Activated T-helper 17 cell treated with anti-CD3 and anti-CD28 coated beads, Interleukin-2, amount 50 U/mL, for 72 hours (primary cell): ENCODE measurements at regions not wholly inside any gene's neighbourhood (a gene's known extent, or its start where the extent isn't known, plus 50 kb on each side); places are given as distances from the start of the nearest gene placed in this dataset.
"Not testable (repeated sequence)": the region's sequence is repeated elsewhere in the genome, so short reads cannot be mapped to it uniquely, and the experiment has no call there.

ENCODE experiments used
- ATAC-seq: fragments of 150-1000 bp; cut with Tn5 transposase; replicated peaks from 2 replicates; pipeline ENCODE4 v1.10.0; 2021; ENCODE audit warnings: mild to moderate bottlenecking, moderate library complexity
- H3K27ac Mint-ChIP-seq: one replicate; pipeline ENCODE4 v1.8.0; 2022; ENCODE audit warnings: mixed read lengths
- H3K27me3 Mint-ChIP-seq: one replicate; pipeline ENCODE4 v1.8.0; 2022; ENCODE audit warnings: mixed read lengths
- H3K36me3 Mint-ChIP-seq: one replicate; pipeline ENCODE4 v1.8.0; 2022; ENCODE audit warnings: low read depth, mild to moderate bottlenecking, mixed read lengths
- H3K4me1 Mint-ChIP-seq: one replicate; pipeline ENCODE4 v1.8.0; 2022; ENCODE audit warnings: mixed read lengths
- H3K4me3 Mint-ChIP-seq: one replicate; pipeline ENCODE4 v1.8.0; 2022; ENCODE audit warnings: mild to moderate bottlenecking, mixed read lengths
- H3K9me3 Mint-ChIP-seq: one replicate; pipeline ENCODE4 v1.8.0; 2022; ENCODE audit warnings: mixed read lengths

DNA sequence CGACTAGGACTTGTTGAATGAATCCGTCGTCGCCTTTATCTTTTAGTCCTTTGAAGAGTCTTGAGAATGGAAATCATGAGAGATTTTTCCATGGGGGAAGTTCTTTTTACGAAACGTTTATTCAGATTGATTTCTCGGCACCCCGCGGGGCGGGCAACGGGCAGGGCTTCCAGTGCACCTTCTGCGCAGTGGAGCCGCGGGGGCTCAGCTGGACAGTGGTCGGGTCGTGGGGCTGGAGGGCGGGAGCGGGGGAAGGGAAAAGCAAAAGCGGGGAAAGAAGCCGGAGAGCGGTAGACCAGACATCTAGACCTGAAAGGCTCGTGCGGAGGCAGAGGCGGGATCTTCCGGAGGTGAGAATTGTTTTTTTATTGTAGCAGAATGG, 103.0 kb downstream of the NBPF11 start:
- not testable (repeated sequence) for H3K27me3 Mint-ChIP-seq, H3K27ac Mint-ChIP-seq, H3K36me3 Mint-ChIP-seq, H3K9me3 Mint-ChIP-seq, H3K4me1 Mint-ChIP-seq
- ATAC-seq: peak; percentile 12
- H3K4me3 Mint-ChIP-seq: peak overlapping the region; percentile 77

DNA sequence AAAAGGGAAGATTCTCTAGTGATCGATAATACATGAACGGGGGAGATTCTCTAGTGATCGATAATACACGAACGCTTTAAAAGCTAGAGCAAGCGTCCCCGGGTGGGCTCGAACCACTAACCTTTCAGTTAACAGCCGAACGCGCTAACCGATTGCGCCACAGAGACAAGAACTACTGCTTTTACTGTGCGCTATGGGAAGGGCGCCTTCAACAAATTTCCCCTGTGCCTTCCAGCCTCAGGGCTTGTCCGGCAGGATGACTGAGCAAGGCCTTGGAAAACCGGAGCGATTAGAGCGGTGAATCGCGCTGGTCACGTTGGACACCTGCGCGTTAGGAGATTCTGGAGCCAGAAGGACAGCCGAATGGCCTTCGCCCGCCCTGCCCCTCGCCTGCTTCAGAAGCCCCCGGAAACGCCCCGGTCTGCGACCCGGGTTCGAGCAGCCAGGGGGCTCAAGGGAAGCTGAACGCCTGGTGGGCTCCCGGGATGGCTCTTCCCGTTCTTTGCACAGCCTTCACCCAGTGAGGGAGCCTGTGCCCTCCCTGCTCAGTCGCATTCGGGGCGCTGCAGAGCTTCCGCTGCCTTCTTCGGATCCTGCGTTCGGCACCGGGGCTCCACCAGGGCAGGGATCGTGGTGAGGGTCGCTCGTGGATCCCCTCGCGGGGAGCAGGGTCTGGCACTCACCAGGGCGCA, 103.5 kb downstream of the NBPF11 start:
- H3K27me3 Mint-ChIP-seq, H3K9me3 Mint-ChIP-seq, H3K27ac Mint-ChIP-seq, H3K36me3 Mint-ChIP-seq, H3K4me1 Mint-ChIP-seq: not testable (repeated sequence)
- ATAC-seq: peak; percentile 37
- peak overlapping the region; percentile 77 for H3K4me3 Mint-ChIP-seq

- ATAC-seq, H3K4me1 Mint-ChIP-seq, H3K9me3 Mint-ChIP-seq, H3K27ac Mint-ChIP-seq, H3K4me3 Mint-ChIP-seq, H3K36me3 Mint-ChIP-seq, H3K27me3 Mint-ChIP-seq: not testable (repeated sequence)
Measured at GRCh38 chr1:148045872-148046271, 106.2 kb downstream of the NBPF11 start.

GRCh38 chr1:148044495-148044894, 107.6 kb downstream of the NBPF11 start:
- not testable (repeated sequence) for H3K4me3 Mint-ChIP-seq, H3K36me3 Mint-ChIP-seq, H3K9me3 Mint-ChIP-seq, H3K27me3 Mint-ChIP-seq, H3K27ac Mint-ChIP-seq, H3K4me1 Mint-ChIP-seq
- peak; percentile 55 for ATAC-seq
